ENCODE measurements at regions not wholly inside any gene's neighbourhood (a gene's known extent, or its start where the extent isn't known, plus 50 kb on each side); places are given as distances from the start of the nearest gene placed in this dataset.

GRCh38 chr2:161564906-161565305, 59.3 kb upstream of the SLC4A10 start:
- TF ChIP-seq CTCF (IDR thresholded peaks at IDR 0.05), result no peak
- TF ChIP-seq EP300 (IDR thresholded peaks at IDR 0.05), result no peak
